NCI-H524 (cell line): ENCODE measurements at regions not wholly inside any gene's neighbourhood (a gene's known extent, or its start where the extent isn't known, plus 50 kb on each side); places are given as distances from the start of the nearest gene placed in this dataset.

Experiments used
- DNase-seq, 2 experiments: peaks; one replicate each; lab custom pipeline; 2025; lab: John Stamatoyannopoulos, UW

- DNase-seq, result no peak
These were observed 166.2 kb upstream of the VRK2 start for GRCh38 chr2:57880446-57880845.

- no peak for DNase-seq
These were observed 165.6 kb upstream of the VRK2 start for GRCh38 chr2:57880967-57881366.

- no peak for DNase-seq
These were observed 164.4 kb upstream of the VRK2 start for GRCh38 chr2:57881998-57882888.

- no peak for DNase-seq
These were observed 163.6 kb upstream of the VRK2 start for GRCh38 chr2:57882895-57883515.

GRCh38 chr2:57884281-57884680 lies 162.3 kb upstream of the VRK2 start:
- no peak for DNase-seq

GRCh38 chr2:57885742-57886141 lies 160.9 kb upstream of the VRK2 start:
- peak in 1 of 2 experiments; percentile 23 for DNase-seq

- DNase-seq, result peak in 1 of 2 experiments; percentile 30
These were observed 160.3 kb upstream of the VRK2 start for GRCh38 chr2:57886161-57886786.

- DNase-seq, result no peak
These were observed 158.1 kb upstream of the VRK2 start for GRCh38 chr2:57888463-57888862.

GRCh38 chr2:57890464-57890863 lies 156.1 kb upstream of the VRK2 start:
- DNase-seq, result no peak

- no peak for DNase-seq
These were observed 155.4 kb upstream of the VRK2 start for GRCh38 chr2:57891086-57891712.

GRCh38 chr2:57892920-57893319 lies 153.7 kb upstream of the VRK2 start:
- no peak for DNase-seq

- no peak for DNase-seq
These were observed 153.3 kb upstream of the VRK2 start for GRCh38 chr2:57893347-57893746.

- DNase-seq, result no peak
These were observed 152.8 kb upstream of the VRK2 start for GRCh38 chr2:57893786-57894185.

GRCh38 chr2:57894381-57894780 lies 152.2 kb upstream of the VRK2 start:
- DNase-seq, result no peak

- DNase-seq, result peak; percentile 30 to 72
These were observed 148.7 kb upstream of the VRK2 start for GRCh38 chr2:57897920-57898319.

GRCh38 chr2:57899898-57900297 lies 146.7 kb upstream of the VRK2 start:
- DNase-seq, result no peak

GRCh38 chr2:57902578-57902977 lies 144.0 kb upstream of the VRK2 start:
- no peak for DNase-seq

- DNase-seq, result peak in 1 of 2 experiments; percentile 46
These were observed 140.4 kb upstream of the VRK2 start for GRCh38 chr2:57906152-57906732.

- no peak for DNase-seq
These were observed 139.2 kb upstream of the VRK2 start for GRCh38 chr2:57907411-57907810.

GRCh38 chr2:57908736-57909161 lies 137.9 kb upstream of the VRK2 start:
- no peak for DNase-seq

- no peak for DNase-seq
These were observed 128.5 kb upstream of the VRK2 start for GRCh38 chr2:57918126-57918525.

- no peak for DNase-seq
These were observed 126.2 kb upstream of the VRK2 start for GRCh38 chr2:57920342-57920939.
